ENCODE measurements at regions not wholly inside any gene's neighbourhood (a gene's known extent, or its start where the extent isn't known, plus 50 kb on each side); places are given as distances from the start of the nearest gene placed in this dataset.

DNA sequence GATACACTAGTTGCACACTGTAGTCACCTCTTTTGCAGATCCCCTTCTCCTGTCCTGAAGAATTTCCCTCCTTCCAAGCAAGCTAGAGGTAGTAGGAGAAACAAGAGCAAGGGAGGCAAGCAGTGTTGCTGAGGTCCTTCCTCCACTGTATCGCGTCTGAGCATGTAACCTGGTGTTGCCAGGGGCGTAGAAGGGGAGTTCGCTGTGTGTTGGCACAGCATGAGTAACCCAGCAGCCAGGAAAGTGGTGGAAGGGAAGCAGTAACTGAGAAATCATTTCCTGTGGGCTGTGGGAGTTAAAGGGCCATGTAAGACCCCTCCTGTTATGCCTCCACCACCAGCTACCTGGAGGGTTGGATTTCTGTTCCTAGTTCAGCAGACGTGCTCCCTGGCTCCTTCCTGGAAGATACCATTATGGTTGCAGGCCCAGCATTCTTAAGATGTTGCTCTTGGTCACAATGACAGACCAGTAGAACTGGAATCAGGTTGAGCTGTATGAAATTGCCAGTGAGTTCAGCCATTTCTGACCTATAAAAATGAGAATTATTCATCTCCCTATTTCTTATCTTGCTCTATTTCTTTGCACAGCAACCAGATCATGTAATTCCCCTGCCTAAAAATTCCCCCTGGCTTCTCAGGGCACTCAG, 215.3 kb upstream of the TOPAZ1 start:
- TF ChIP-seq CTCF (IDR thresholded peaks at IDR 0.05; ENCODE audit: low read length) (no peak), EZH2 (IDR thresholded peaks at IDR 0.05; ENCODE audit: borderline replicate concordance, low read length) (no peak)
